ES-I3 (cell line): ENCODE measurements at regions not wholly inside any gene's neighbourhood (a gene's known extent, or its start where the extent isn't known, plus 50 kb on each side); places are given as distances from the start of the nearest gene placed in this dataset.

Experiments
- H3K36me3 ChIP-seq: 2 replicates; pipeline ENCODE4 v1.6.1; 2013; ENCODE audit warnings: mild to moderate bottlenecking, low read length, control low read depth, moderate library complexity; ENCODE audit not compliant: insufficient read depth
- H3K4me1 ChIP-seq: 2 replicates; pipeline ENCODE4 v1.6.1; 2013; ENCODE audit warnings: mild to moderate bottlenecking, control low read depth, low read length; ENCODE audit not compliant: insufficient read depth
- H3K9ac ChIP-seq: 2 replicates; pipeline ENCODE4 v1.6.1; 2013; ENCODE audit warnings: low read depth, mild to moderate bottlenecking, low read length, moderate library complexity
- H3K9me3 ChIP-seq: 2 replicates; pipeline ENCODE4 v1.6.1; 2013; ENCODE audit warnings: mild to moderate bottlenecking, low read length, moderate library complexity; ENCODE audit not compliant: control insufficient read depth, insufficient read depth

- no peaks in the 10 kb centered on the region for H3K36me3 ChIP-seq
- no peaks in the 10 kb centered on the region for H3K4me1 ChIP-seq
- no peaks in the 10 kb centered on the region for H3K9me3 ChIP-seq
- H3K9ac ChIP-seq, result no peak overlapping the region
Measured at GRCh38 chr2:122210898-122211856, 455.7 kb downstream of the TSN start.

DNA sequence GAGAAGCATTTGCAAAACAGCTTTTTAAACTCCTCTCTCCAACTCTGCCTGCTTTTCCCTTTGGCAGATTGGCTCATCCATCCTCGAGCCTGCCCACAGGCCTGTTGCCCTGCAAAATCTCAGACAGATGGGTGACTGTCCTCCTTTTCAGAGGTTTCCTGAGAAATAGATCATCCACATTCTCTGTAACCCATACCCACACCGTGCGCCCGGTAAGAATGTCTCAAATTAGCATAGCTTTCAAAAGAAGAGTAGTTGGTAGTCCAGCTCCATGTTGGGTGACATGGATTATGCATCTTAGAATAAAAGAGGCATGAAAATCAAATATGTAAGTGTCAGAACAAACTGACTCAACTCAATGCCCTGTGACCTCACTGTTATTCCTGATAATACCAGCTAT is 457.9 kb downstream of the TSN start:
- Histone ChIP-seq H3K9me3 (no peaks in the 10 kb centered on the region), H3K9ac (no peak overlapping the region), H3K4me1 (no peaks in the 10 kb centered on the region), H3K36me3 (no peaks in the 10 kb centered on the region)

- Histone ChIP-seq H3K4me1 (no peaks in the 10 kb centered on the region), H3K9ac (no peak overlapping the region), H3K9me3 (no peaks in the 10 kb centered on the region), H3K36me3 (no peaks in the 10 kb centered on the region)
Measured at GRCh38 chr2:122216071-122216470, 460.6 kb downstream of the TSN start.

DNA sequence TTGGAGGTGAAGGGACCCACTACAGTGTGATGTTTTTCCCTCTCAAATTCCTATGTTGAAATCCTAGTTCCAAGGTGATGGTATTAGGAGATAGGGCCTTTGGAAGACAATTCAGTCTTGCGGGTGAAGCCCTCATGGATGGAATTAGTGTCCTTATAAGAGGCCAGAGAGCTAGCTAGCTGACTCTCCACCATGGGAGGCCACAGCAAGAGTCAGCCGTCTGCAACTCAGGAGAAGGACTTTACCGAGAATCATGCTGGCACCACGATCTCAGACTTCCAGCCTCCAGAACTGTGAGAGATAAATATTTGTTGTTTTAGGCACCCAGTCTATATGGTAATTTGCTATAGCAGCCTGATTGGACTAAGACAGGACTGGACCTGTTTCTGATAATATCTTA is 461.4 kb downstream of the TSN start:
- H3K9me3 ChIP-seq, result no peaks in the 10 kb centered on the region
- H3K4me1 ChIP-seq, result no peaks in the 10 kb centered on the region
- no peak overlapping the region for H3K9ac ChIP-seq
- no peaks in the 10 kb centered on the region for H3K36me3 ChIP-seq

GRCh38 chr2:122218596-122218995 is 463.1 kb downstream of the TSN start:
- no peaks in the 10 kb centered on the region for H3K36me3 ChIP-seq
- H3K9ac ChIP-seq, result no peak overlapping the region
- H3K9me3 ChIP-seq, result no peaks in the 10 kb centered on the region
- no peaks in the 10 kb centered on the region for H3K4me1 ChIP-seq

DNA sequence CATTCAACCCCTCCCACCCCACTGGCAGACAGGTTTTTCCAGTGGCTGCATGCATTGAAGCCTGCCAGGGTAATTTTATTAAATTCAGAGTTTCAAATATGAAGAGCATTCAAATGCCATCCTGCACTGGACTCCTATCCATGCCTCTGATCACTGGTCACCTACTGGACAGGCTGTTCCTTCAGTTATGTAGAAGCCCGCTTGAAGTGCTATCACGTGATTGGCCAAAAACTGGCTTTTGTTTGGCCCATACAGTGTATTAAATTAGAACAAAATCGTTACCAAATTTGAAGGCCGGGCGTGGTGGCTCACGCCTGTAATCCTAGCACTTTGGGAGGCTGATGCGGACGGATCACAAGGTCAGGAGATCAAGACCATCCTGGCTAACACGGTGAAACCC is 464.1 kb downstream of the TSN start:
- Histone ChIP-seq H3K36me3 (no peaks in the 10 kb centered on the region), H3K9me3 (no peaks in the 10 kb centered on the region), H3K9ac (no peak overlapping the region), H3K4me1 (no peaks in the 10 kb centered on the region)

DNA sequence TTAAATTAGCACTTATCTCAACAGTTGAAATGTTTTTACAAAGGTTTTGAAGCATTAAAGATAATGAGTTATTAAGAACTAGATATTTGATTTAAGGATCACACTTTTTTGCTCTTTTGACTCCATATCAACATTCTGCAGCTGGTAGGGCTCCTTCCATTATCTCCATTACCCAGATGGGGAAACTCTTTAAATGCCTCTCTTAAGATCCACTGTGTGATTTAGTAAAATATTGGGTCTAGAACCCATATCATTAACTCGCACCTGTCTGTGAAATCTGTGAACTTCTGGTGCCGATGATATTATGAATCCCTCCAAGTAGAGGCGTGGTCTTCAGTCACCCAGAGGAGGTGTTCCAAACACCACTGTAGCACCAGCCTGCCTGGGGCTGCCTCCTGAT is 466.2 kb downstream of the TSN start:
- no peaks in the 10 kb centered on the region for H3K4me1 ChIP-seq
- H3K9ac ChIP-seq, result no peak overlapping the region
- no peaks in the 10 kb centered on the region for H3K36me3 ChIP-seq
- no peaks in the 10 kb centered on the region for H3K9me3 ChIP-seq

GRCh38 chr2:122231296-122231695 is 475.8 kb downstream of the TSN start:
- Histone ChIP-seq H3K4me1 (no peaks in the 10 kb centered on the region), H3K36me3 (no peaks in the 10 kb centered on the region), H3K9me3 (no peaks in the 10 kb centered on the region)

GRCh38 chr2:122233372-122233771 is 477.9 kb downstream of the TSN start:
- no peak overlapping the region for H3K9ac ChIP-seq
- H3K4me1 ChIP-seq, result no peaks in the 10 kb centered on the region
- no peaks in the 10 kb centered on the region for H3K9me3 ChIP-seq
- H3K36me3 ChIP-seq, result no peaks in the 10 kb centered on the region

More at GRCh38 chr2:122231296-122231695, 475.8 kb downstream of the TSN start:
- no peak overlapping the region for H3K9ac ChIP-seq

GRCh38 chr2:122236152-122236874 is 480.9 kb downstream of the TSN start:
- H3K9me3 ChIP-seq, result no peaks in the 10 kb centered on the region
- H3K4me1 ChIP-seq, result no peaks in the 10 kb centered on the region
- H3K36me3 ChIP-seq, result no peaks in the 10 kb centered on the region
- H3K9ac ChIP-seq, result no peak overlapping the region

GRCh38 chr2:122236925-122237324 is 481.5 kb downstream of the TSN start:
- H3K9me3 ChIP-seq, result no peaks in the 10 kb centered on the region
- no peaks in the 10 kb centered on the region for H3K36me3 ChIP-seq
- H3K4me1 ChIP-seq, result no peaks in the 10 kb centered on the region
- H3K9ac ChIP-seq, result no peak overlapping the region

DNA sequence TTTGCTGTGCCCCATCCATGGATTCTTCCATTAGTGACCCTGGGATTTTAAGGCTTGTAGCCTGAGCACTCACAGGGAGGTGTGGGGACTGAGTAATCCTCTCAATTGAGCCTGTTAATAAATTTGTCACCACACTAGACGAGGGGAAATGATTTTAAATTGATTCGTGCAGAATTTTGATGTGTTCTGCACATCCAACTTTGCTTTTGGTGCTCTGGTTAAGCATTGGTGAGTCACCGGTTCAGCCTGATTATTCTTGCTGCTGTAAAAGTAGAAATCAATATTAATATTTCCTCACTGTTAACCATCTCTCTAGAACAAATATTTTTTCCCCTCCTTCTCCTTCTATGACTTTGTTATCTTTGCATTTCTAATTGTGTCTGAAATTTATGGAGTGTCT is 482.0 kb downstream of the TSN start:
- Histone ChIP-seq H3K9ac (no peak overlapping the region), H3K36me3 (no peaks in the 10 kb centered on the region), H3K9me3 (no peaks in the 10 kb centered on the region), H3K4me1 (no peaks in the 10 kb centered on the region)

DNA sequence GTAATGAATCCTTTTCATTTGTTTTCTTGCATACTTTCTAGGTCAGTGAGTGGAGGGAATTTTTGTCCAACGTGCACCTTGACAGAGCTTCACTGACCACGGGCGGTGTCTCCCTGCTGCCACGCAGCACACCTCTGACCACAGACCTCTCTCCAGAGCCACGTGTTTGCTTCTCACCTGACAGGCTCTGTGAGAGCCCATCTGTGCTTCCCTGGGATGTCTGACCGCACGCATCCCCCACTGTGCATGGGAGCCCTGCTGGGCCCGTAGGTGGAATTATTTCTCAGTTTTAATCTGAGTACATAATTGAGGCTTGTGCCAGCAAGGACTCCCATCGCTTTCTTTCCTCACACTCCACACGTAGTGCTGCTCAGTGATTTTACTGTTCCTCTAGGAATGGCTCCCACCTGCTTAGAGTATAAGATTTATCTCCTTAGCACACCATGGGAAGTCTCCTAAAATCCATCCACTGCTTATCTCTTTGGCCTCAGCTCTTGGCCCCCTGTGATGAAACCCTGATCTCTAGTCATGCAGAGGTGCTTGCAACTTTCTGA is 482.6 kb downstream of the TSN start:
- Histone ChIP-seq H3K36me3 (no peaks in the 10 kb centered on the region), H3K9ac (no peak overlapping the region), H3K4me1 (no peaks in the 10 kb centered on the region)

GRCh38 chr2:122239440-122239839 is 484.0 kb downstream of the TSN start:
- Histone ChIP-seq H3K9me3 (no peaks in the 10 kb centered on the region), H3K9ac (no peak overlapping the region), H3K4me1 (no peaks in the 10 kb centered on the region), H3K36me3 (no peaks in the 10 kb centered on the region)

More for the DNA sequence above, 482.6 kb downstream of the TSN start:
- H3K9me3 ChIP-seq, result no peaks in the 10 kb centered on the region
